ENCODE measurements at regions not wholly inside any gene's neighbourhood (a gene's known extent, or its start where the extent isn't known, plus 50 kb on each side); places are given as distances from the start of the nearest gene placed in this dataset.

DNA sequence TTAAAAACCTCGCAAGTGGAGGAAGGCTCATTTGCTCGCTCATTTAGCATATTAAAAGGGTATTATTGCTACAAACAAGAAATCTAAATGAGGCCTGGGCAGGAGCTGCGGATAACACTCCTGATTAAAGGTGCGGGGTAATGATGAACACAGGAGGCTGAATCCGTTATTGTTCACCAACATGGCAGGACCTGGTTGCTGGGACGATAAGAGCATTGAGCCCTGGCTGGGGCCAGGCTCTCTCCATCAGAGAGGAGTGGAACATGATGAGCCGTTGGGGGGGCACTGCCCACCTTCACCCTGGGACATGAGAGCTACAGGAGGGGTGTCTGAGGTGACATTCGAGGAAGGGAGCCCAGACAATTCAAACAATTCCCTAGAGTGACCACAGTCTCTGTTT, 211.7 kb downstream of the NXPE2 start:
- Mint-ChIP-seq H3K9me3 (peaks cover 0 to 3% (median 0%) of the 10 kb centered on the region in 3 donors), H3K27ac (no peak overlapping the region), H3K36me3 (no peaks in the 10 kb centered on the region), H3K27me3 (peaks cover 2 to 6% of the 10 kb centered on the region in 2 donors), H3K4me3 (no peak overlapping the region), H3K4me1 (no peaks in the 10 kb centered on the region)
- no peak overlapping the region for H3K27ac ChIP-seq (ENCODE audit: low read length)
- POLR2A ChIA-PET = no interaction called here
- no peaks in the 10 kb centered on the region for H3K4me1 ChIP-seq (ENCODE audit: control insufficient read depth in 1 of 2, extremely low read depth in 1 of 2, insufficient read depth in 2 of 2, low read length in 2 of 2)
- 86% methylated on average over 4 of the region's 8 CpGs for WGBS (ENCODE audit: insufficient coverage)
- H3K9me3 ChIP-seq = no peaks in the 10 kb centered on the region
- H3K27me3 ChIP-seq (replicated peaks in 1 of 2; ENCODE audit: control insufficient read depth in 2 of 2, extremely low read depth in 1 of 2, insufficient read depth in 2 of 2, low read length in 1 of 2) = peaks cover 0 to 7% of the 10 kb centered on the region in 2 experiments
- DNase-seq (no peak), ATAC-seq (replicated peaks in 1 of 4) (no peak)
- no peak overlapping the region for H3K4me3 ChIP-seq (ENCODE audit: control insufficient read depth in 1 of 2, extremely low read depth in 1 of 2, low read length in 1 of 2)
- CTCF ChIA-PET = no interaction called here
- H3K36me3 ChIP-seq (ENCODE audit: control insufficient read depth in 2 of 2, extremely low read depth in 1 of 2, insufficient read depth in 1 of 2, low read length in 1 of 2) = no peaks in the 10 kb centered on the region

DNA sequence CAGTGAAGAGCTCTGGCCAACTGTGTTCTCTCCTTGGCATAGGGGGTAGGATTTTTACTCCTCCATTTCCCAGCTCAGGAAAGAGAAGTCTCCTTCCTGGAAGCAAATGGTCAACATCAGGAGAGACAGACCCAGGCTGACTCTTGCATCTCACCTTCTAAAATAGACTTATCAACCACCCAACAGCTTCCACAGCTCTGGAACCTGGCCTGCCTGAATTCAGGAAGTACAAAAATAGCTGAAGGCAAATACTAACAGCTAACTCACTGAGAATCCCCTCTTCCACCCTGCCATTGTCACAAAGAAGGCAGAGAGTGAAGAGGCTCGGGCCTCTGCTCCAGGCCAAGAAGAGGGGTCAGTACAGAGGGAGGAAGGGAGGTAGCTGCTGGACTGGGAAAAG, 213.6 kb downstream of the NXPE2 start:
- CTCF ChIA-PET = interaction anchor here in 1 of 2 donors (0.6 kb wide), 1 partner anchor 325 kb away, joined by 3 read pairs; no protein-coding TSS in a partner anchor

DNA sequence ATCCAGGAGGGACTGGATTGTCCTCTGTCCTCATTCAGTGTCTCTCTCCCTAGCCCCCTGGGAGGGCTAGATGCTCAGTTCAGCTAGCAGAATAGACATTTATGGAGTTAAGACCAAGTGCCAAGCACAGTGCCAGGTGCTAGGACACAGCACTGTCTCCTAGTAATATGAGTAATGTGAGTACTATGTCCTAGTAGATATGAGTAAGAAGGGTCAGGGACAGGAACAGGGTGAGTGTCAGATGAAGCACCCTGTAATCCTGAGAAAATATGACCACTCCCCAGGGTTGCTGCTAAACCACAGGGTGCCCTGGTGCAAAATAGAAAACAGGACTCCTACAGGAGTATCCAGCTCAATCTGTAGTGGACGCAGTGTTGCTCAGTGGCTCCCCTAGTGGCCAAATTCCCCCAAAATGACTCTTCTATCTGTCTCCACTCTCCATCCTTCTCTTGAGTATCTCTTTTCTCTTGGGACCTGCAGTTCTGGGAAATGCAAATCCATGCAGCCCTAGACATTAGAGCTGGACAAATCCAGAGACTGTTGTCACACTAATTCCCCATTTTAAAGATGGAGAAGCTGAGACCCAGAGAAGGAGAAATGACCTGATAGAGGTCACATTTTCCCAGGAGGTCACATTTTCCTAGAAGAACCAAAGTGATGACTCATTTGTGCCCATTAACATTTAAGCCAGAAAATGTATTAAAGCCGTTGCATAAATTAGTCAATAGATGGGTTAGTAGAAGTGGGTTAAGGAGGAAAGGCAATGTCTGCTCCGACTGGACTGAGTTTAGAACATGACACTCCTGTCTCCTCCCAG, 214.3 kb downstream of the NXPE2 start:
- ATAC-seq (replicated peaks in 1 of 4) = no peak
- DNase-seq = no peak
- no peaks in the 10 kb centered on the region for H3K9me3 ChIP-seq
- H3K4me1 Mint-ChIP-seq = no peaks in the 10 kb centered on the region
- no peaks in the 10 kb centered on the region for H3K9me3 Mint-ChIP-seq
- H3K4me1 ChIP-seq (ENCODE audit: control insufficient read depth in 1 of 2, extremely low read depth in 1 of 2, insufficient read depth in 2 of 2, low read length in 2 of 2) = no peaks in the 10 kb centered on the region
- H3K27ac ChIP-seq (ENCODE audit: low read length) = no peak overlapping the region
- no peaks in the 10 kb centered on the region for H3K36me3 ChIP-seq (ENCODE audit: control insufficient read depth in 2 of 2, extremely low read depth in 1 of 2, insufficient read depth in 1 of 2, low read length in 1 of 2)
- no peaks in the 10 kb centered on the region for H3K36me3 Mint-ChIP-seq
- no peak overlapping the region for H3K4me3 Mint-ChIP-seq
- peaks cover 0 to 7% of the 10 kb centered on the region in 2 experiments for H3K27me3 ChIP-seq (replicated peaks in 1 of 2; ENCODE audit: control insufficient read depth in 2 of 2, extremely low read depth in 1 of 2, insufficient read depth in 2 of 2, low read length in 1 of 2)
- no peak overlapping the region for H3K27ac Mint-ChIP-seq
- no peak overlapping the region for H3K4me3 ChIP-seq (ENCODE audit: control insufficient read depth in 1 of 2, extremely low read depth in 1 of 2, low read length in 1 of 2)
- H3K27me3 Mint-ChIP-seq = peaks cover 2 to 4% of the 10 kb centered on the region in 2 donors
- POLR2A ChIA-PET = no interaction called here
- CTCF ChIA-PET = interaction anchor here in 1 of 2 donors (0.6 kb wide), 2 partner anchors 325 to 923 kb away, joined by 3 to 4 read pairs; no protein-coding TSS in a partner anchor
- WGBS (ENCODE audit: insufficient coverage) = 63% methylated on average over 1 of the region's 3 CpGs

More for the DNA sequence above, 213.6 kb downstream of the NXPE2 start:
- Histone ChIP-seq H3K4me3 (ENCODE audit: control insufficient read depth in 1 of 2, extremely low read depth in 1 of 2, low read length in 1 of 2) (no peak overlapping the region), H3K36me3 (ENCODE audit: control insufficient read depth in 2 of 2, extremely low read depth in 1 of 2, insufficient read depth in 1 of 2, low read length in 1 of 2) (no peaks in the 10 kb centered on the region), H3K9me3 (no peaks in the 10 kb centered on the region), H3K27ac (ENCODE audit: low read length) (no peak overlapping the region), H3K4me1 (ENCODE audit: control insufficient read depth in 1 of 2, extremely low read depth in 1 of 2, insufficient read depth in 2 of 2, low read length in 2 of 2) (no peaks in the 10 kb centered on the region), H3K27me3 (replicated peaks in 1 of 2; ENCODE audit: control insufficient read depth in 2 of 2, extremely low read depth in 1 of 2, insufficient read depth in 2 of 2, low read length in 1 of 2) (peaks cover 0 to 7% of the 10 kb centered on the region in 2 experiments)
- H3K27me3 Mint-ChIP-seq = peaks cover 2 to 7% of the 10 kb centered on the region in 2 donors
- H3K36me3 Mint-ChIP-seq = no peaks in the 10 kb centered on the region
- no peak overlapping the region for H3K27ac Mint-ChIP-seq
- no peak overlapping the region for H3K4me3 Mint-ChIP-seq
- POLR2A ChIA-PET = no interaction called here
- WGBS (ENCODE audit: insufficient coverage) = no CpG with 5 or more reads among the region's 1 CpG
- no peak for ATAC-seq (replicated peaks in 1 of 4)
- H3K4me1 Mint-ChIP-seq = no peaks in the 10 kb centered on the region
- DNase-seq = no peak
- no peaks in the 10 kb centered on the region for H3K9me3 Mint-ChIP-seq

DNA sequence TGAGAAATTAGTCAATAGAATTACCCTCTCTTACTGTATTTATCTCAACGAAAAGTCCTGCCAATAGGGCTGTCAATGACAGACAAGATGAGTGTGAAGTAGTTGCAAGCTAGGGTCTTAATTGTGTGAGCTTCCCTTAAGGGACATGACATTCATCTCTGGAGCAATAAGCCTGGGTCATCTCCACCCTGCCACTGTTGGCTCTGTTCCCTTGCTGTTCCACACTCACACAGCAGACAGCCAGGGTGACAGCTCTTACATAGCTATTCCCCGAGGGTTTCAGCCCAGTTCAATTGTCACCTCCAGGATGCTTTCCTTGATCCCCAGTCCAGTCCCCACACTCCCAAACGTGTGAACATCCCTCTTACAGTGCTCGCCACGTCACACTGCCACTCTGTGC, 215.0 kb downstream of the NXPE2 start:
- POLR2A ChIA-PET = no interaction called here
- WGBS (ENCODE audit: insufficient coverage) = 61% methylated on average over 2 of the region's 5 CpGs
- Histone ChIP-seq H3K4me3 (ENCODE audit: control insufficient read depth in 1 of 2, extremely low read depth in 1 of 2, low read length in 1 of 2) (no peak overlapping the region), H3K27ac (ENCODE audit: low read length) (no peak overlapping the region), H3K36me3 (ENCODE audit: control insufficient read depth in 2 of 2, extremely low read depth in 1 of 2, insufficient read depth in 1 of 2, low read length in 1 of 2) (no peaks in the 10 kb centered on the region), H3K27me3 (replicated peaks in 1 of 2; ENCODE audit: control insufficient read depth in 2 of 2, extremely low read depth in 1 of 2, insufficient read depth in 2 of 2, low read length in 1 of 2) (peaks cover 0 to 7% of the 10 kb centered on the region in 2 experiments), H3K9me3 (no peaks in the 10 kb centered on the region), H3K4me1 (ENCODE audit: control insufficient read depth in 1 of 2, extremely low read depth in 1 of 2, insufficient read depth in 2 of 2, low read length in 2 of 2) (no peaks in the 10 kb centered on the region)
- Mint-ChIP-seq H3K9me3 (no peaks in the 10 kb centered on the region), H3K27ac (no peak overlapping the region), H3K36me3 (no peaks in the 10 kb centered on the region), H3K4me3 (no peak overlapping the region), H3K27me3 (peaks cover 2 to 4% of the 10 kb centered on the region in 2 donors), H3K4me1 (no peaks in the 10 kb centered on the region)
- DNase-seq (no peak), ATAC-seq (replicated peaks in 1 of 4) (no peak)
- CTCF ChIA-PET = no interaction called here

DNA sequence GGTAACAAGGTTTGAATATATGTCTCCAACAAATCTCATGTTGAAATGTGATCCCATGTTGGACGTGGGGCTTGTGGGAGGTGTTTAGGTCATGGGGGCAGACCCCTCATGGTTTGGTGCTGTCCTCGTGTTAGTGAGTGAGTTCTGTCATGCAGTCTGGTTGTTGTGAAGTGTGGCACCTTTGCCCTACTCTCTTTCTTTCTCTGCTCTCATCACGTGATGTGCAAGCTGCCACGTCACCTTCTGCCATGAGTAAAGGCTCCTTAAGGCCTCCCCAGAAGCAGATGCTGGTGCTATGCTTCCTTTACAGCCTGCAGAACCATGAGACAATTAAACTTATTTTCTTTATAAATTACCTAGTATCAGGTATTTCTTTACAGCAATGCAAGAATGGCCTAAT, 218.3 kb downstream of the NXPE2 start:
- Mint-ChIP-seq H3K4me1 (no peaks in the 10 kb centered on the region), H3K4me3 (no peak overlapping the region), H3K27ac (no peak overlapping the region), H3K36me3 (no peaks in the 10 kb centered on the region), H3K27me3 (peaks cover 4% of the 10 kb centered on the region in 2 donors), H3K9me3 (peaks cover 6 to 14% (median 8%) of the 10 kb centered on the region in 3 donors)
- POLR2A ChIA-PET = no interaction called here
- Histone ChIP-seq H3K4me1 (ENCODE audit: control insufficient read depth in 1 of 2, extremely low read depth in 1 of 2, insufficient read depth in 2 of 2, low read length in 2 of 2) (no peaks in the 10 kb centered on the region), H3K36me3 (ENCODE audit: control insufficient read depth in 2 of 2, extremely low read depth in 1 of 2, insufficient read depth in 1 of 2, low read length in 1 of 2) (no peaks in the 10 kb centered on the region), H3K4me3 (ENCODE audit: control insufficient read depth in 1 of 2, extremely low read depth in 1 of 2, low read length in 1 of 2) (no peak overlapping the region), H3K9me3 (no peaks in the 10 kb centered on the region), H3K27ac (ENCODE audit: low read length) (no peak overlapping the region), H3K27me3 (replicated peaks in 1 of 2; ENCODE audit: control insufficient read depth in 2 of 2, extremely low read depth in 1 of 2, insufficient read depth in 2 of 2, low read length in 1 of 2) (no peaks in the 10 kb centered on the region)
- CTCF ChIA-PET = no interaction called here
- WGBS (ENCODE audit: insufficient coverage) = no CpG with 5 or more reads among the region's 4 CpGs
- ATAC-seq (replicated peaks in 1 of 4) = no peak
- DNase-seq = no peak

DNA sequence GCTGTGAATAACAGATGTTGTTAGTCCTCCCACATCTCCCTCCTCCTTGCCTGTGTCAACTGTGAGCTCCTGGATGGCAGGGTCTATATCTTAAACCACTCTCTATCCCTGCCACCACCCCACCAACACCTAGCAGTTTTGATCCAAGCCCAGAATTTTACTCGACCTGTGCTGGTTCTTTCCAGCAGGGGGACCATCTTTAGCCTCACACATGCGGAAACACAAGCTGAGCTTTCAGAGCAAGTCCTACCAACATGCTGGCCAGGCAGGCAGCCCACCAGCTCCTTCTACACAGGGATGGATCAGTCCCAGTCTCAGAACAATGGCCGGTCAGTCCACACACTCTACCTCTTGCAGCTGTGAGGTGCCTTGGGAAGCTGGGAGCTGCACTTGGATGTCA, 231.5 kb downstream of the NXPE2 start:
- Mint-ChIP-seq H3K4me1 (no peaks in the 10 kb centered on the region), H3K36me3 (no peaks in the 10 kb centered on the region), H3K27me3 (peaks cover 3 to 9% of the 10 kb centered on the region in 2 donors), H3K4me3 (no peak overlapping the region), H3K27ac (no peak overlapping the region), H3K9me3 (peaks cover 0 to 4% (median 4%) of the 10 kb centered on the region in 3 donors)
- Histone ChIP-seq H3K4me3 (ENCODE audit: control insufficient read depth in 1 of 2, extremely low read depth in 1 of 2, low read length in 1 of 2) (no peak overlapping the region), H3K9me3 (peaks cover 2% of the 10 kb centered on the region), H3K36me3 (ENCODE audit: control insufficient read depth in 2 of 2, extremely low read depth in 1 of 2, insufficient read depth in 1 of 2, low read length in 1 of 2) (no peaks in the 10 kb centered on the region), H3K27me3 (replicated peaks in 1 of 2; ENCODE audit: control insufficient read depth in 2 of 2, extremely low read depth in 1 of 2, insufficient read depth in 2 of 2, low read length in 1 of 2) (peaks cover 0 to 4% of the 10 kb centered on the region in 2 experiments), H3K4me1 (ENCODE audit: control insufficient read depth in 1 of 2, extremely low read depth in 1 of 2, insufficient read depth in 2 of 2, low read length in 2 of 2) (no peaks in the 10 kb centered on the region), H3K27ac (ENCODE audit: low read length) (no peak overlapping the region)
- CTCF ChIA-PET = no interaction called here
- ATAC-seq (replicated peaks in 1 of 4) = no peak
- POLR2A ChIA-PET = no interaction called here
- WGBS (ENCODE audit: insufficient coverage) = 50% methylated on average over 2 of the region's 3 CpGs
- DNase-seq = no peak

All from T-cell (primary cell).